HG02981 (cell line): ENCODE measurements at regions not wholly inside any gene's neighbourhood (a gene's known extent, or its start where the extent isn't known, plus 50 kb on each side); places are given as distances from the start of the nearest gene placed in this dataset.

Experiments used
- ATAC-seq: cut with Tn5 transposase; IDR thresholded peaks from one replicate; pipeline ENCODE4 v1.9.1; 2021; ENCODE audit warnings: mild to moderate bottlenecking, moderate library complexity; ENCODE audit not compliant: unreplicated experiment

- no peak for ATAC-seq
These were observed 263.5 kb downstream of the INSIG2 start for GRCh38 chr2:118351796-118352195.

GRCh38 chr2:118350621-118351020 is 262.4 kb downstream of the INSIG2 start:
- no peak for ATAC-seq

DNA sequence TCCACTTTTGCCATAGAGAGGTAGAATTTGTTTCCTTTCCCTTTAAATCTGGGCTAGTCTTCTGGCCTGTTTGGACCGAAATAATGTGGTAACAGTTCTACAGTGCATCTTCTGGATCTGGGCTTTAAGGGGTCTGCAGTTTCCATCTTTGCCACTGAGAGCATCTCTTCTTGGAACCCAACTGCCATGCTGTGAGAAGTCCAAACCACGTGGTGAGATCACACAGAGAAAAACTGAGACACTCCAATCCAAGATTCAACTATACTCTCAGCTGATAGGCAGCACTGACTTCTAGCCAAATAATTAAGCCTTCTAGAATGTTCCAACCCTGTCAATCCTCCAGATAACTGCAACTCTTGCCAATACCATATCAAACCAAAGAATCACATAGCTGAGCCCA is 261.1 kb downstream of the INSIG2 start:
- ATAC-seq: no peak

- ATAC-seq: no peak
These were observed 260.2 kb downstream of the INSIG2 start for GRCh38 chr2:118348380-118349034.

DNA sequence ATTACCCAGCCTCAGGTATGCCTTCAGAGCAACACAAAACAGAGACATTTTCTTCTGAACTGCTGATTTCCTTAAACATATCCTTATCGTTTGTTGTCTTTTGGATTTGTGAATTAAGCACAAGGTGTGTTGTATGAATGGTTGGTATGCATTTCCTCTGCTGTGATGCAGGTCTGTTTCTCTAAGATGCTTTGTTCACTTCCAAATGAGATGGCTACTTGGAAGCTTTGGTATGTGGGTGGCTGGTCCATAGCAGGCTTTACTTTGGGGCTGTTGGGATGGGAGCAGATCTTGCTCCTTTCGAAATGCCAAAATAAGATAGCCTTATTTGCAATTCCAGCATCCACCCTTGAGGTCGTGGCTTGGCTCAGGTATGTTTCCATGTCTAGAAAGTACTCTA is 257.2 kb downstream of the INSIG2 start:
- no peak for ATAC-seq

DNA sequence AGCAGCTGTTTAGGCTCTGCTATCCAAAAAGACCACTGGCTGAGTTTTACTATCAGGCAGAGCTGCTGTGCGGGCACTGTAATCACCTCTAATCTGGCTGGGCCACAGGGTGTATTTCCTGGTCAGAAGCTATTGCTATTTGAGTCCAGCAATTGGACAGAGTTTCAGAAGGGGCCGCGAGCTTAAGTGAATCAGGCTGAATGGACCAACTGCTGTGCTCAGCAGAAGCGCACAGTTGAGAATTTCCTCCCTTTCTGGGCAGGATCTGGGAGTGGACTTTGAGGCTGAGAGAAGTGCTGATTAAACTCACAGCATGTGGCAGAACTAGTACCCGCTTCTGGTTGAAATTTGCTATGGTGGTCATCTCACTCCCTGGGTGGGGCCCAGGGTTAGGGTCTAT is 251.8 kb downstream of the INSIG2 start:
- no peak for ATAC-seq

GRCh38 chr2:118339386-118339785 is 251.1 kb downstream of the INSIG2 start:
- ATAC-seq: no peak

GRCh38 chr2:118333664-118334063 is 245.4 kb downstream of the INSIG2 start:
- no peak for ATAC-seq

GRCh38 chr2:118325321-118325955 is 237.2 kb downstream of the INSIG2 start:
- no peak for ATAC-seq

DNA sequence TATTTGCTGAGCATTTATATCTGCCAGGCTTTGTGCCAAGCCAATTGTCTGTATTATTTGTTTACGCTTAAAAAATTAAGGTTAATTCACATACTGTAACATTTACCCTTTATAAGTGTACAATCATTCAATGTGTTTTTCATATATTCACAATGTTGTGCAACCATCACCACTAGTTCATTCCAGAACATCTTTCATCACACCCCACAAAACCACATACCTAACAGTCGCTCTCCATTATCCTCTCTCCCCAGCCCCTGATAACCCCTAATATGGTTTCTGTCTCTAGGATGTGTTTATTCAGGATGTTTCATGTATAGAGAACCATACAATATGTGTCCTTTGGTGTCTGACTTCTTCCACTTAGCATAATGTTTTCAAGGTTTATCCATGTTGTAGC is 234.1 kb downstream of the INSIG2 start:
- no peak for ATAC-seq

DNA sequence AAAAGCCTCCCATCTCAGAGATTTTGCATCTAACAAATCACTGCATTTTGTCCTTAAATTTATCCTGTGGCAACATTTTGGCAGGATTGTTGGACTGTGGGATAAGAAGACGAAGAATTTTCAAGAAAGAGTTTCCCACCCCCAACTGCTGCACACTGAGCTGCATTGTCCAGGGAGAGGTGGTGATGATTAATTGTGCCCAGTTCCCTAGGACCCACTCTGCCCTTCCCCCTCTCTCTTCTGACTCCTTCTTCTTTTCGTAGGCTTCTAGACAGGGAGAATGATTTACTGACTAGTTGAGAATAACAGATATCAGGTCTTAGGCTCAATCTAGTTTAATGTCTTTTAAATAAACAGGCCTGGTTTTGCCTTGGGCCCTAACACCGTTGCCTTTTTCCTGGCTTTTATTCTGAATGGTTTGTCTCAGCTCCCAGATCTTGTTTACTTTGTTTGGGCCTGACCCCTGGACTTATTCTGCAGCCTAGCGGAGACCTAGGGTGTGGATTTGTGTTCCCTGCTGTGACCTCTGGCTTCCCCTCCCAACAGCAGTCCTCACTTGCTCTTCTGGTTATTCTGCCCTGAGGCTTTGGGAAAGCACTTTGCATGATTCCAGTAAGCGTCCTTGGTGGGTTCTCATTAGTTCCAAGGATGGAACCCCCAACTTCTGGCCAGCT is 233.3 kb downstream of the INSIG2 start:
- no peak for ATAC-seq

DNA sequence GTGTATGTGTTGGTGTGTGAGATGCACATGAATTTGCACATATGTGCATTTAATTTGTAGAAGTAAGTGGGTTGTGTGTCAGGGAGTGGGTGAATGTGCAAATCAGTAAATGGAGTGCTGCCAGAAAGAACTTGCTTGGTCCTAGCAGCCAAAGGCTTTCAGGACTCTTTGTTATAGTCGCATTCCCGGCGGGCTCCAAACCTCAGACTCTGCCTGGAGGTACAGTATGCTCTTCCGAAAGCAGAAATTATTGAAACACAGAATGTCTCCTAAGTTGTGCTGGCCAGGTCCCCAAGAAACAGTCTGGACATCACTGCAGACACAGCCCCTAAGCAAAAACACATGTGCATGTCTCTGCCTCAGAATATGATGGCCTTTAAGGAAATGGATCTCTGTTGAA is 232.4 kb downstream of the INSIG2 start:
- no peak for ATAC-seq

DNA sequence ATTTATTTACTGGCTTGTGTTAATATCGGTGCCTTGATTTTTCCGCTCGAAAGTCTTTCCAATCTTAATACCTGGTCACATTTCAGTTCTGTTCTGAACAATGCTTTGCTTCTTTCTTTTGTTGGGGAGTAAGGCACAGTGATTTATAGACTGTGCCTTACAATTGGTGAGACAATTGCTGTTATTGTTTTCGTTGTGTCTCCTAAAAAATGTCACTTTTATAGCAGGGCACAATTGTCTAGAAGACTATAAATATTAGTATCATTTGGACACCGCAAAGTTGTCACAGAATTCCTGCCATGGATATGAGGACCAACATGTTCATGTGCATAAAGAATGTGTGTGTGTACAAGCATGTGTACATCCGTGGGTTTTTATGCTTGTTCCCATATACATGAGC is 231.9 kb downstream of the INSIG2 start:
- ATAC-seq: no peak

GRCh38 chr2:118319271-118319684 is 231.0 kb downstream of the INSIG2 start:
- ATAC-seq: no peak

DNA sequence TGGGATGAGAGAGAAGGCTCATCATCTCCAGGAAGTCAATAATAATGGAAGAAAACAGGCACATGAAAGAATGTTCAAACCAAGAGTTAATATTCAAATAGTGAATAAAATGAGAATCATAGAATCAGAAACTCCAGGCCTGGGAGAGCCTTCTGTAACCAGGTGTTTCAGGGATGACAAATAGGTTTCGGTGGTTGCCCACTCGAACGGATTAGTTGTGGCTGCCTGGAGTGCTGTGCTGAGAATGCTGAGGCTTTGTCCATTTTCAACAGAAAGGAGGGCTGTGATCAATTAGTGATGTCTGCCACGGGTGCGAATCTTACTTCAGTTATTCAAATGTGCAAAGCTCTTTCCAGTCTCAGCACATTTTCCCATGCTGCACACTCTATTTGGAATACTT is 227.3 kb downstream of the INSIG2 start:
- no peak for ATAC-seq

DNA sequence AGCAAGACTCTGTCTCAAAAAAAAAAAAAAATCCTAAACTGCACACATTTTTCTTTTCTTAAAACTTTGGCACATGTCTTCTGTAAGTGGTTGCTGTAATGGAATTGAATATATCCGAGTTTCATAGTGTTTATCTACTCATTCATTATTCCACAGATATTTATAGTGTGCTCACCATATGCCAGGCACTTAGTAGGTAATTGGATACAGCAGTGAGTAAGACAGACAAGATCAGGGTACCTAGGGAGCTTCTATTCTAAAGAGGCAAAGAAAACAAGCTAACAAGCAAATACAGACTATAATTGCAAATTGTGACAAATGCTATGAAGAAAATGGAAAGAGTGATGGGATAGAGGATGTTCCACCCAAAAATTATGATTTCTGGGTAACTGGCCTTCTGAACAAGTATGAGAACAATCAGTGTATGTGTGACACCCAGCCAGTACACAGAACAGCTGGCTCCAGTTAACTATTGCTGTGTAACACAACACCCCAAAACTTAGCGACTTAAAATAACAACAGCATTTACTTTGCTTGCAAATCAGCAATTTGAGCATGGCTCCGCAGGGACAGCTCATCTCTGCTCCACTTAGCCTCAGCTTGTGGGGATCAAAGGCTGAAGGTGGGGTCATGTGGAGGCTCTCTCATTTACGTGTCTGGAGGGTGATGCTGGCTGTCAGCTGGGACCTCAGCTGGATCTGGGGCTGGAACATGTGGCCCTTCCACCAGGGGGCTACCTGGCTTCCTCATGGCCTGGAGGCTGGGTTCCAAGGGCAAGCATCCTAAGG is 224.9 kb downstream of the INSIG2 start:
- no peak for ATAC-seq

GRCh38 chr2:118310681-118311429 is 222.6 kb downstream of the INSIG2 start:
- no peak for ATAC-seq

DNA sequence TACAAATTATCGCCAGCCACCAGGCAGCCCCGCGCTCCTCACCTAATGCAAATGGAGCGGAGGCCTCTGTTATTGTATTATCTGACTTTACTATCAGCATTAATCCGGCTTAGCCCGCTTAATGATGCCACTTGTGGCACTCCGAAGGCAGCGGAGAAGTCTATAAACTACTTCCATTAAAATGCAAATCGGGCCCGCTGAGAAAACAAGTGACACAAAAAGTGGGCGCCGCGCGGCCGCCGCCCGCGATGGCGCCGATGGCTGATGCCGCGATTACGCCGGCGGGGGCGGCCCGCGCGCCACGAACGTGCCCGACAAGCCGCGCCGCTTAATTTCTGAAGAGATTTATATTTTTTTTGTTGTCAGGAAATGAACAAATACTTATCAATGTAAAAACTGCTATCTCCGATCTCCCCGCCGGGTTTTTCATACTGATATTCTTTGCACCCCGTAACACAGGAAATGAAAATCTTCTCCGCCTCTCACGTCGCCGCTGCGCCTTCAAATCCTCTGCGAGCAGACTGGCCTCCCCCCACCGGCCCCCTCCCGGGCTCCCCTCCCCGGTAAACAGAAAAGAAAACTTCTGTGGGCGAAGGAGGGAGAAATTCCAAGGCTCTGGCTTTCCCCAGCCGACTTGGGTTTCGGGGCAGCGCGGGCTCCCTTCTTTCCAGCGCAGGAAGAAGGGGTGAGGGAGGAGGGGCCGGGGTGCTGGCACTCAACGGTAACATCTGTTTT is 221.8 kb downstream of the INSIG2 start:
- peak; percentile 68 for ATAC-seq

GRCh38 chr2:118309257-118309945 is 221.1 kb downstream of the INSIG2 start:
- ATAC-seq: no peak

GRCh38 chr2:118307864-118308263 is 219.6 kb downstream of the INSIG2 start:
- no peak for ATAC-seq
